Osteoblast (primary cell): ENCODE measurements at regions not wholly inside any gene's neighbourhood (a gene's known extent, or its start where the extent isn't known, plus 50 kb on each side); places are given as distances from the start of the nearest gene placed in this dataset.
A peak's percentile ranks its signal among the peaks of the same experiment; 100 is the strongest.

Experiments used
- DNase-seq: peaks from one replicate; pipeline ENCODE4 v3.0.0; 2011; ENCODE audit warnings: low spot score, mixed read lengths; ENCODE audit not compliant: insufficient read length; ENCODE audit errors: missing footprints
- H2AFZ ChIP-seq: 2 replicates; pipeline ENCODE4 v1.6.0; 2011; ENCODE audit warnings: mild to moderate bottlenecking, low read length
- H3K27ac ChIP-seq: 2 replicates; pipeline ENCODE4 v1.5.1; 2011; ENCODE audit warnings: mild to moderate bottlenecking, low read depth, low read length, moderate library complexity
- H3K27me3 ChIP-seq: 2 replicates; pipeline ENCODE4 v1.6.0; 2012; ENCODE audit warnings: mild to moderate bottlenecking, control low read depth, inconsistent platforms, low read length, moderate library complexity; ENCODE audit not compliant: insufficient read depth
- H3K36me3 ChIP-seq: 2 replicates; pipeline ENCODE4 v1.5.1; 2011; ENCODE audit warnings: mild to moderate bottlenecking, low read length, control low read depth, moderate library complexity; ENCODE audit not compliant: insufficient read depth
- H3K4me1 ChIP-seq: 2 replicates; pipeline ENCODE4 v1.5.1; 2011; ENCODE audit warnings: mild to moderate bottlenecking, low read length, control low read depth, moderate library complexity; ENCODE audit not compliant: insufficient read depth
- H3K4me2 ChIP-seq: 2 replicates; pipeline ENCODE4 v1.6.0; 2011; ENCODE audit warnings: mild to moderate bottlenecking, low read length; ENCODE audit not compliant: insufficient read depth
- H3K4me3 ChIP-seq: fragments of 200-600 bp; sonication (generic); 3 replicates; pipeline ENCODE4 v1.5.1; 2012; ENCODE audit warnings: mild to moderate bottlenecking, low read length, inconsistent platforms; ENCODE audit not compliant: insufficient read depth
- H3K79me2 ChIP-seq: 2 replicates; pipeline ENCODE4 v1.6.0; 2012; ENCODE audit warnings: mild to moderate bottlenecking, low read length, control low read depth, inconsistent platforms; ENCODE audit not compliant: insufficient read depth
- H3K9me3 ChIP-seq: 2 replicates; pipeline ENCODE4 v1.5.1; 2011; ENCODE audit warnings: low read depth, low read length, control low read depth
- H4K20me1 ChIP-seq: 2 replicates; pipeline ENCODE4 v1.6.0; 2012; ENCODE audit warnings: mild to moderate bottlenecking, low read length, control low read depth; ENCODE audit not compliant: insufficient read depth
- TF ChIP-seq, protein P1 (sequence below): IDR thresholded peaks from 2 replicates; pipeline ENCODE4 v1.5.1; 2011; ENCODE audit warnings: mild to moderate bottlenecking, low read depth, low read length, moderate library complexity; ENCODE audit errors: extremely low read depth

DNA sequence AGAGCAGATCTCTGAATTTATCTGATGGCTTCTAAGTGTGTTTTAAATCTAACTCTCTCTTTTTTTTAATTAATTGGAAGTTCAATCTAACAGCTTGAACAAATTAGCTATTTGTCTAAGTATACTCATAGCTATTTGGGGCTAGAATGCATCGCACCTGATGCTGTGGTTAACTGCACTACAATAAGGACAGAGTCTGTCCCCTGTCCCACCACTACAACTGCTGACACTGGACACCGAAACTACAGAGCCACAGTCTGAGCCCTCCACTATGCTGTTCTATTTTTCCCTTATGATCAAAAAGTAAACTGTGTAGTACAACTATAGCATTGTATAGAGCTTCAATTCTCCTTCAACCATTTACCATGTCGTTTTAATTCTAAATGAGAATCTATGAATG lies 89.4 kb upstream of the AHR start:
- H3K79me2 ChIP-seq, result no peaks in the 10 kb centered on the region
- no peak overlapping the region for H3K4me2 ChIP-seq
- no peak overlapping the region for H3K4me3 ChIP-seq
- no peaks in the 10 kb centered on the region for H4K20me1 ChIP-seq
- H3K27me3 ChIP-seq, result no peaks in the 10 kb centered on the region
- no peak overlapping the region for H2AFZ ChIP-seq
- H3K36me3 ChIP-seq, result no peaks in the 10 kb centered on the region
- H3K27ac ChIP-seq, result no peak overlapping the region
- TF ChIP-seq, protein P1, sequence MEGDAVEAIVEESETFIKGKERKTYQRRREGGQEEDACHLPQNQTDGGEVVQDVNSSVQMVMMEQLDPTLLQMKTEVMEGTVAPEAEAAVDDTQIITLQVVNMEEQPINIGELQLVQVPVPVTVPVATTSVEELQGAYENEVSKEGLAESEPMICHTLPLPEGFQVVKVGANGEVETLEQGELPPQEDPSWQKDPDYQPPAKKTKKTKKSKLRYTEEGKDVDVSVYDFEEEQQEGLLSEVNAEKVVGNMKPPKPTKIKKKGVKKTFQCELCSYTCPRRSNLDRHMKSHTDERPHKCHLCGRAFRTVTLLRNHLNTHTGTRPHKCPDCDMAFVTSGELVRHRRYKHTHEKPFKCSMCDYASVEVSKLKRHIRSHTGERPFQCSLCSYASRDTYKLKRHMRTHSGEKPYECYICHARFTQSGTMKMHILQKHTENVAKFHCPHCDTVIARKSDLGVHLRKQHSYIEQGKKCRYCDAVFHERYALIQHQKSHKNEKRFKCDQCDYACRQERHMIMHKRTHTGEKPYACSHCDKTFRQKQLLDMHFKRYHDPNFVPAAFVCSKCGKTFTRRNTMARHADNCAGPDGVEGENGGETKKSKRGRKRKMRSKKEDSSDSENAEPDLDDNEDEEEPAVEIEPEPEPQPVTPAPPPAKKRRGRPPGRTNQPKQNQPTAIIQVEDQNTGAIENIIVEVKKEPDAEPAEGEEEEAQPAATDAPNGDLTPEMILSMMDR, result no peak
- H3K4me1 ChIP-seq, result no peaks in the 10 kb centered on the region
- no peak for DNase-seq
- H3K9me3 ChIP-seq, result no peaks in the 10 kb centered on the region

DNA sequence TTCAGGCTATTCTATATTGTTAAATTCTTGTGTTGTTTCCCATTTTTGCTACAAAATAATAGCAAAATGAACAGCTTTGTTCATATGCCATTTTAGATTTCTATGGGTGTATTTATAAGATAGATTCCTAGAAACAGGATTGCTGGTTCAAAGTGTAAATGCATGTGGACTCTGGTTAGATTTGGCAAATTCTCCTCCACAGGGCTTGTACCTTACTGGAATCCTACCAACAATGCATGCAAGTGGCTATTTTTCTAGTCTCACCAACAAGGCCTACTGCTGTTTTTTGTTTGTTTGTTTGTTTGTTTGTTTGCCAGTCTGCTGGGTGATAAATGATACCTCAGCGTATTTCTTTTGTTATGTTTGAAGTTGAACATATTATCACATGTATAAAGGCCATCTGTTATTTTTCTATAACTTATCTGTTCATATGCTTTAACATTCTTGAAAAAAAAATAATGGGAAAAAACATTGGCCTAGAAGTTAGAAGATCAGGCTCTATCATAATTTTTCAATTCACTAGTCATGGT lies 87.1 kb upstream of the AHR start:
- no peaks in the 10 kb centered on the region for H3K36me3 ChIP-seq
- TF ChIP-seq, protein P1, result no peak
- H3K27ac ChIP-seq, result no peak overlapping the region
- no peak overlapping the region for H3K4me3 ChIP-seq
- H4K20me1 ChIP-seq, result no peaks in the 10 kb centered on the region
- H3K4me1 ChIP-seq, result no peaks in the 10 kb centered on the region
- no peak for DNase-seq
- H3K9me3 ChIP-seq, result no peaks in the 10 kb centered on the region
- H3K4me2 ChIP-seq, result no peak overlapping the region
- no peaks in the 10 kb centered on the region for H3K27me3 ChIP-seq
- no peaks in the 10 kb centered on the region for H3K79me2 ChIP-seq
- no peak overlapping the region for H2AFZ ChIP-seq

DNA sequence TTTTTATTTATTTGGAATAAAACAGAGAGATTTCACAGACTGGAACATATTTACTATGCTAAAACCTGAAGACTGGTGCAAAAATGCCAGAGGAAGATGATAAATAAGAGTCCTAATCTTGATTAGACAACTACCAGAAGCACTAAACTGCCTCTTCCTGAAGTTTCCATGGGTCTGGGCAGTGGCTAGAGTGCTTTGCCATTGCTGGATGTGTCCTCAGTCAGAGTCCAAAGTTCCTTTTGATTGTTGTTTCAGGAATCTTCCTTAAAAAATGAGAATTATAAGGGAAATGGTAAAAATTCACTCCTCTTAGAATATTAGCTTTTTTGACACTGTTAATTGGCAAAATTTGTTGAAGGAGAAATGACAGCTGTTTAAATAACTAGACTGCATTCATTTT lies 86.3 kb upstream of the AHR start:
- no peaks in the 10 kb centered on the region for H3K27me3 ChIP-seq
- no peak for DNase-seq
- no peak overlapping the region for H3K27ac ChIP-seq
- TF ChIP-seq, protein P1, result no peak
- no peaks in the 10 kb centered on the region for H4K20me1 ChIP-seq
- H3K36me3 ChIP-seq, result no peaks in the 10 kb centered on the region
- H3K4me3 ChIP-seq, result no peak overlapping the region
- H3K9me3 ChIP-seq, result no peaks in the 10 kb centered on the region
- H2AFZ ChIP-seq, result peak overlapping the region; percentile 52
- no peak overlapping the region for H3K4me2 ChIP-seq
- no peaks in the 10 kb centered on the region for H3K79me2 ChIP-seq
- no peaks in the 10 kb centered on the region for H3K4me1 ChIP-seq

DNA sequence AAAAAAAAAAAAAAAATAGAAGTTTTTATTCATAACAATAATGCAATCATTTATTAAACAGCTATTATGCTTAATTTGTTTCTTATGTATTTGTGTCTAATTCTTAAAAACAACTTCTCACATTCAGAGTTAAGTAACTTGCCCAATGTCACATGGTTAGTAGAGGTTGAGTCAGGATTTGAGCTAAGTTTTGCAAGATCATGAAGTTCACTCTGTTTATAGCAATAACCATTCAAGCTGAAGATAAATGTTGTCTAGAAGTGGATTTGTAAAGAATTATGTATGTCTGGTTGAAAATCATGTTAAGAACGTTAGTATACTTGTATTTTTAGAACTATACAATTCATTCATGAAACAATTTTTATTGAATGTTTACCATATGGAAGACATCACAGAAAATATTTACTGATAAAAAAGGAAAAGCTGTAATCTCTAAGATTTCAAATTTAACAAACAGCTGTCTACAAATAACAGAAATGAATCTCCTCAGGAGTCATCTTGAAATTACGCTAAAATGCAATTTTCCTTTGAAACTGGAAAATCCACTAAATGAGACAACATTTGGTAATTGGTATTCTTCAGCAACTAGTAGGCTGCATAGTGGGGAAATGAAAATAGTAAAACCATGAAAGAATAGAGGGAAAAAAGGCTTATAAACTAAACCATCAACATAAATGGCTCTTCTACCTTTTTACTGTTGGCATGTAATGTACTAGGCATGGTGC lies 70.5 kb upstream of the AHR start:
- Histone ChIP-seq H3K27ac (no peak overlapping the region), H3K4me3 (no peak overlapping the region), H2AFZ (no peak overlapping the region), H3K4me1 (peaks cover 2% of the 10 kb centered on the region), H3K9me3 (no peaks in the 10 kb centered on the region), H3K27me3 (no peaks in the 10 kb centered on the region), H3K4me2 (no peak overlapping the region), H4K20me1 (no peaks in the 10 kb centered on the region), H3K36me3 (no peaks in the 10 kb centered on the region), H3K79me2 (no peaks in the 10 kb centered on the region)
- TF ChIP-seq, protein P1, result no peak
- no peak for DNase-seq
